PFSK-1 (cell line): ENCODE measurements at regions not wholly inside any gene's neighbourhood (a gene's known extent, or its start where the extent isn't known, plus 50 kb on each side); places are given as distances from the start of the nearest gene placed in this dataset.

Experiments used
- FOXP2 ChIP-seq: optimal IDR thresholded peaks from 2 replicates; pipeline ENCODE3; 2011; ENCODE audit warnings: borderline replicate concordance, control low read depth, inconsistent platforms; ENCODE audit not compliant: insufficient read depth; ENCODE audit errors: extremely low read length, extremely low read depth
- POLR2AphosphoS5 ChIP-seq: IDR thresholded peaks from 2 replicates; pipeline ENCODE4 v1.6.1; 2012; ENCODE audit warnings: low read depth, mild to moderate bottlenecking, control low read depth, low read length, moderate library complexity
- SIN3A ChIP-seq: IDR thresholded peaks from 2 replicates; pipeline ENCODE4 v1.6.1; 2012; ENCODE audit warnings: mild to moderate bottlenecking, low read length, moderate library complexity, borderline replicate concordance; ENCODE audit not compliant: insufficient read depth
- TAF1 ChIP-seq: IDR thresholded peaks from 2 replicates; pipeline ENCODE4 v1.6.1; 2012; ENCODE audit warnings: low read length, control low read depth, borderline replicate concordance; ENCODE audit not compliant: insufficient read depth

- TF ChIP-seq POLR2AphosphoS5 (no peak), FOXP2 (no peak), TAF1 (no peak), SIN3A (no peak)
Measured at GRCh38 chr4:23371533-23371932, 518.3 kb downstream of the PPARGC1A start.
